NCI-H1694 (cell line): ENCODE measurements at regions not wholly inside any gene's neighbourhood (a gene's known extent, or its start where the extent isn't known, plus 50 kb on each side); places are given as distances from the start of the nearest gene placed in this dataset.
"Not testable (repeated sequence)": the region's sequence is repeated elsewhere in the genome, so short reads cannot be mapped to it uniquely, and the experiment has no call there.

Source experiments
- DNase-seq: peaks from one replicate; lab custom pipeline; 2025; lab: John Stamatoyannopoulos, UW

DNA sequence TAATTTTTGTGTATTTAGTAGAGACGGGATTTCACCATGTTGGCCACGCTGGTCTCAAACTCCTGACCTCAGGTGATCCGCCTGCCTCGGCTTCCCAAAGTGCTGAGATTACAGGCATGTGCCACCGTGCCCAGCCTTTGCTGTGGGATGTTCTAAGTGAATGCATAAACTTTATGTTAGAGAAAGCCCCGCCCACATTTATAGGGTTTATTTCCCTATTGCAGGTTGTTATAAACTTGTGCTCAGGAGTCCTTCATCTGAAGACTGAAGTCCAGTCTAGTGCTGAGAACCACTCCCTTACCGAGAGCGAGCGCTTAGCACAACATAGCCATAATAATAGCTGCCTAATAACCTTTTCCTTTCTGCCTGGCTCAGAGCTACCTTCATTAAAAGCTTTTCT, 75.4 kb upstream of the ZNF217 start:
- no peak for DNase-seq

DNA sequence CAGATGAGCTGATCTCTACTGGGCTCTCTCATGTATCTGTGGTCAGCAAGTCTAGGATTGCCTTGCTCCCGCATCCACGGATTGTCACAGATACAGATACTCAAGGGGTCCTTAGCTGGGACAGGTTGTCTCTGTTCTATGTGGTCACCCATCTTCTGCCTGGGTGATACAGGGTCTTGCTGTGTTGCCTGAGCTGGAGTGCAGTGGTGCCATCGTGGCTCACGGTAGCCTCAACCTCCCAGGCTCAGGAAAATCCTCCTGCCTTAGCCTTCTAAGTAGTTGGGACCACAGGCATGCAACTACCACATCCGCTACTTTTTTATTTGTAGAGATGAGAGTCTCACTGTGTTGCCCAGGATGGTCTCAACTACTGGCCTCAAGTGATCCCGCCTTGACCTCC, 72.5 kb upstream of the ZNF217 start:
- DNase-seq = no peak

DNA sequence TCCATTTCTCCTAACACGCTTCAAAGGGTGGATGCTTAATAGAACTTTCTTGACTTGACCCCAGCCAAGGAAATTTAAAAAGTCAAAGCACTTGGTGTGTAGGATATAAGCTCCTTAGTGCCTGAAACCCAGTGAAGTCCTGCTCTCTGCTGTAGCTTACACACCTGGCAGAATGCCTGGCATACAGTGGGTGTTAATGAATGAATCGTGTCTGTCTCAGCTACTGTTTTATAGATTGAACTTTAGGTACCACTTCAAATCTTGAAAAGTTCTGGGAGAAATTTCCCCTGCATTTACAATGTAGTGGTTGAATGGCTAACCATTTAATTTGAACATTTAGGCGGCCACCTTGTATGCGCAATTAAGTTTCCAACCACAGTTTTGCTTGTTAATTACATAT, 70.5 kb upstream of the ZNF217 start:
- no peak for DNase-seq

DNA sequence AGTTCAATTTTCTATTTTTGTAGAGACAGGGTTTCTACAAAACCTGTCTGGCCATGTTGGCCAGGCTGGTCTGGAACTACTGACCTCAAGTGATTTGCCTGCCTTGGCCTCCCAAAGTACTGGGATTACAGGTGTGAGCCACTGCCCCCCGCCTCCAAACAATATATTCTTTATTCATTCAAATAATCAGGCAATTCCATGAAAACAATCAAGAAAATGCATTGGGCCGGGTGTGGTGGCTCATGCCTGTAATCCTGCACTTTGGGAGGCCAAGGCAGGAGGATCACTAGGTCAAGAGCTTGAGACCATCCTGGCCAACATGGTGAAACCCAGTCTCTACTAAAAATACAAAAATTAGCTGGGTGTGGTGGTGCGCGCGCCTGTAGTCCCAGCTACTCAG, 69.9 kb upstream of the ZNF217 start:
- DNase-seq = not testable (repeated sequence)

DNA sequence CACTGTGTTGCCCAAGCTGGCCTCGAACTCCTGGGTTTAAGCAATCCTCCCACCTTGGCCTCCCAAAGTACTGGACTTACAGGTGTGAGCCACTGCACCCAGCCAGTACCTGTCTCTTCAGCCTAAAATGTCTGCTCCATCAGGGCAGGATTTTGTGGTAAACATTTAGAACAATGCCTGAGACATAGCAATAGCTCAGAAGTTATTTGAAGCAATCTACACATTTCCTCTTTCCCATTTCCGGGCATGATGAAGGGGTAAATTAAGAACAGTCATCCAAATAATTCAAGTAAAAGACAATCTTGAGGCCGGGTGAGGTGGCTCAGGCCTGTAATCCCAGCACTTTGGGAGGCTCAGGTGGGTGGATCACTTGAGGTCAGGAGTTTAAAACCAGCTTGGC, 69.0 kb upstream of the ZNF217 start:
- DNase-seq = no peak

DNA sequence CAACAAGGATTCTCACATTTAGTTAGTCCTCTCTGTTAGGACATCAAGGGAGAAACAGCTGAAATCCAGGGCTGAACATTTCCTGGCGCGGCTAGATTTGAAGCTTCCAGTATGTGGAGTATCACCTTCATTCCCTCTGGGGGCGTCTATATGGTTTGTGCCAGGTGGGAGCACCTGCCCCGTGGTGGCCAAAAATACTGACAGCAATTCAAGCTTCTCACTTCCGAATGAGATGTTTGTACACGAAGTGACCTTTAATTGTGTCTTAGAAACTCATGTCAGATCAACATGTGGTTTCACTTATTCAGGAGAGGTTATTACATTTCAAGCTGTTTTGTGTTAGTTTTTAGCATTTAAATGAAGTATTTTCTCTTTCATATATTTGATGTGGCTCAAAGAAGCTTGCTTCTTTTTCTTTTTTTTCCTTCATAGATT, 67.3 kb upstream of the ZNF217 start:
- DNase-seq = no peak

DNA sequence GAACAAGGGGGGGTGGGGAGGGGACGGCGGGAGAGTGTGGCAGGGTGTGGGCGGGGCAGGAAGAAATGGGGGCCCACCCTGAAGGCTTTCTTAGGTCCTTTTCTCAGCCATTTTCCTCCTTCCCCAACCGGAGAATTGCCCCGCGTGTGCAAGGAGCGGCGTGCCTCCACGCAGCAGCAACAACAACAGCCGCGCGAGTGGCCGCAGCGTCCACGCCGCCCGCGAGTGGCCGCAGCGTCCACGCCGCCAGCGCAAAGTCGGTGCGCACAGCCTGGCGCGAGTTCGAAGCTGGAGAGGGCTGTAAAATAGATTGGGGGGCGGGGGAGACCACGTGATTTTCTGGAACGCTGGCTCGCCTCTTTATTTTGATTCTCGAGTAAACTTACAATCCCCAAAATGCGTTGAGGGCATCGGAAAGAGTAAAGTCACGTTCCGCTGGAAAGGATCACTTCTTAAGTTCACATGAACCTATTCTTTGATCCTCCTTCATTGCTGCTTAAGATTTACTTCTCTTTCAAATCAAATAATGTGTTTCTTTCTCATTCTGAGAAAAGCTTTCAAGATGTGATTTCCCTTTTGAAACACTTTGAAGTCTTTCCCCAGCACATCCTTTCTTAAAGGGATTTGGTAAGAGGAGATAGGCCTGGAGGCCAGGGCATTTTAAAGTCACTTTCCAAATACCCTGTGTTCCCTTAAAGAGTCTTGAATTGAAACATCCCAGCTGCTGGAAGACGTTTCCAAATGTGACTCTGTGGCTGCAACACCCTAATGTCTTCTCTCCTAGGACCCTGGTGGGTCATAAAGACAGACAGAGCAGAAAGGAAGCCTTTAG, 66.7 kb upstream of the ZNF217 start:
- no peak for DNase-seq

DNA sequence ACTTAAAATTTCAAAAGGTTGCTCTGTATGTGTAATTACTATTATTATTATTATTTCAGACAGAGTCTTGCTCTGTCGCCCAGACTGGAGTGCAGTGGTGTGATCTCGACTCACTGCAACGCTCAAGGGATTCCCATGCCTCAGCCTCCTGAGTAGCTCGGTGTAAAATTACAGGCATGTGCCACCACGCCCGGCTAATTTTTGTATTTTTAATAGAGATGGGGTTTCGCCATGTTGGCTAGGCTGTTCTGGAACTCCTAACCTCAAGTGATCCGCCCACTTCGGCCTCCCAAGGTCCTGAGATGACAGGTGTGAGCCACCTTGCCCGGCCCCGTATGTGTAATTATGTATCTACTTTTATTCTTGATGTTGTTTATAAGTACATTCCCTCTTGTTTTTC, 65.3 kb upstream of the ZNF217 start:
- DNase-seq = no peak

DNA sequence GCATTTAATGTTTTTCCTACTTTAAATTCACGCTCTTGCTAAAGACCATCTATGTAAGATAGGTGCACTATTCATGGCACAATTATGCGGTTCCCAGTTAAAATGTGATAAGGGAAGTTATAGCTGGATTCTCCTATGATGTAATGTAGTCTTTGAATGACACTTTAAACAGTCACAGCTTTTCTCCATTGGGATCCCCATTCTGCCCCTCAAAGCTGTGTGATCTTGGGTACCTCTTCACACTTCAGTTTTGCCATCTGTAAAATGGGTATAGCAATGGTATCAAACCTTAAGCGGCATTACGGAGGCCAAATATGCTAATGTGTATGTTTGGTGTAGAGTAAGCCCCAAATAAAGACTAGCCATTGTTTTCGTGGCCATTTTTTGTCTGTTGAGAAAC, 64.7 kb upstream of the ZNF217 start:
- no peak for DNase-seq

DNA sequence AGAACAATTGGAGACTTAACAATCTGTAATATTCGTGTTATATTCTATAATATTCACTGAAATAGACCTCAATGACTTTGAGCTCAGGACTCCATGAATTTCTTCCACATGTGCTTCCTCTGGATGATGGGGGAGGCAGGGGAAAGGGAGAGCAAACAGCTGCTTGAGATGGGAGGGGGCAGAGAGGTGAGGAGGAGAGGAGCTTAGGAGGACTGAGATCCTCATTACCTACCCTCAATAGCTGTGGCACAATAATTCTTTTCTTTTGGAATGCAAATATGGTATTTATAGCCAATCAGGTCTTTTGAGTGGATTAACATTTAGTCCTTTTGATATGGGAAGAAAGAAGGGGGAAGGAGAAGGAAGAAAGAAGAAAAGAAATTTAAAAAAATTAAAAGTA, 64.1 kb upstream of the ZNF217 start:
- DNase-seq = no peak

DNA sequence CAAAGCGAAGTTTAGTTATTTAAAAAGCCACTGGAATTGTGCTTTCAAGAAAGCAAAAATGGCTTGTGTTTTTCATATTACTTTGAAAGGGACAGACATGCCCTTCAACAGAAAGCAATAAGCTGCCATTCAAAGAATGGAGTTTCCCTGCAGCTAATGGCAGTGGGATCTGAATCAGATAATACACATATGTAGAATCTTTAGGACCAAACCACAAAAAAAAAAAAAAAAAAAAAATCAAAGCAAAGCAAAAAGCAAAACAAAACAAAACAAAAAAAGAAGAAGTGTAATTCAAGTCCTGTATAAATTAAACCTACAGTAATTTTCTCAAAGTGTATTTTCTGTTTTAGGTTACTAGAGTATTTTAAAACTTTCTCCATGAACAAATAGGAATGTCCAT, 63.6 kb upstream of the ZNF217 start:
- no peak for DNase-seq

DNA sequence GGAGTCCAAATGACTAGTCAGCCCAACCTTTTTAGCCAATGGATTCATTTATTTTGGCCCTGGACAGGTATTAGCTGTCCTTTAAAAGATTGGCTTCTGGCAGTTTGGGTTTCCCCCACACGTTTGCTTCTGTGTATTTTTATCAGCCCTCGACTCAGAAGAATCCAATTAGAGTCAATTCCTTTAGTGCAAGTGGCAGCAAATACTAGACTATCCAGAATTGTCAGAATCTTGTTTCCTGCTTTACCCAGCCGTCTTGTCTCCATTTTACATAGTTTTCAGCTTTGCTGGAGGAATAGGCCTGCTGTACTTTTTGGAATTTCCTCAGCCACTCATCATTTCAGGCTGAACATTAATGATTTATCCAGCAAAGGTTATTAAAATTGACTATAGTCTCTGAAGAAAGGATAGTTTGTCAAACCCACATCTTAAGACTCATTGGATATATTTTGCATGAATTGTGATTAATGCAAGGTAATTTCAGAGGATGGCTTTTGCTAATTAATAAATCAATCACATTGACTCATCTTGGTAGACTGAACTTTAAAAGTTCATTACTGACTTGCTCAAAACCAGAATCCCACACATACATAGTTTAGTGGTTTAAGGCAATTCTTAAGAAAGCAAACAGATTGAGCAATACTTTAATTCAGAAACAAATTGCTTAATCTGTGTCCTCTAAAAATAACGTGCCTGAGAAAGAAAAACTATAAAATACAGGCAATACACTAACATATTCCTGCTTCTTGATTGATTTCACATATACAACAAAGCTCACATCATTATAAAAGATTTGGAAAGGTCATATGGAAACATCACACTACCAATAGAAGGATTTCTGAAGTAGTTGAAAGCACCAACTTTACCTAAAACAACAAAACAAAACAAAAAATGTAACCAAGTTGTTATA, 62.9 kb upstream of the ZNF217 start:
- no peak for DNase-seq

DNA sequence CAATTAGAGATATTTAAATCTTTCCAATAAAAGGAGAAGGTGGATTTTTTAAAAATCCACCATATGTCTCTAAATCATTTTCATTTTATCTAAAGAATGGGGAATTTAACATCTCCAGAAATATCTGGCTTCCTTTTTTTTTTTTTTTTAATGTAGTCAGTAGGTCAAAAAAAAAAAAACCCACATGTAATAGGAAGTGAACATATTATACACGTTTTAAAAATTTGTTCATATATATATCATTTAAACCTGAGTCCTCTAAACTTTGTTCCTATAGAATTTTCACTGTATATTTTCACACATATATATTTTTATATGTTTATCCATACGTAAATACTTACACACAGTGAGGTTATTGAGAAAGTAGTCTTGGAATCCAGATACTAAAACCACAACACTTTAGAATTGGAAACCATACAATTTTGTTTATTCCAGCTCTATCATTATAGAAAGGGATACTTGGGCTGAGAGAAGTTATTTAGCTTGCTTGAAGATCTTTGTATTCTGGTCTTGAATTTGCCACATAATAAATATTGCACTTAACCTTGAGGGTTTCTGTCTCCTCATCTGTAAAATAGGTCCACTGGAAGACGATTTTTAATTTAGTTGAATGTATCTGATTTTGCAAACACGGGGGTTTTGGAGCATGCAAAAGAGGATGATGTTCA, 62.1 kb upstream of the ZNF217 start:
- DNase-seq = no peak

DNA sequence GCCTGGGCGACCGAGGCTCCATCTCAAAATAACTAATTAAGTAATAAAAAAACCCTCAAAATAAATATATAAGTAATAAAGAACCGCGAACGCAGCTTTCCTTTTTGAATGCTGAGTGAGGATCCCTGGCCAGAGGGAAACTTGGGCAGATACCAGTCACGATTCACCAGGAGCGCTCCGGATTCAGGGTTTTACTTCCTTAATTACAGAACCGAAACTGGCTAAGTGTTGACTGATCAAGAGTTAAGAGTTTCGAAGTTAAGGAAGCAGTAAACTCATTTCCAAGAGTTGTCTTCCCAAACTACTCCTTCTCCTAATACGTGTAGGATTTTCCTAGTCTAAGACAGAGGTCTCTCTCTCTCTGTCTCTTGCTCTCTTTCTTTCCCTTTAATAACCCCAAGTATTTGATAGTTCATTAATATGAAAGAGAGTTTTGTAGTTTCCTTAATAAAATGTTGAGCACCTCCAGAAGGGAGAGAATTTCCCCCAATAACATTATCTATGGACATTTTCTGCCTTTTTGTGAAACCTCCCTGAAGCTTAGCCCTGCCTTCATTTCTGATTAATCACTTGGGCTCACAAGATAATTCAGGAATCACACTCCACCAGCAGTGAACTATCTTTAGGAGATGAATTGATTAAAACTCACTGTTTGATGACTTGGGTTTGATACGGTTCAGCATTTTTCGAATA, 61.4 kb upstream of the ZNF217 start:
- DNase-seq = no peak

DNA sequence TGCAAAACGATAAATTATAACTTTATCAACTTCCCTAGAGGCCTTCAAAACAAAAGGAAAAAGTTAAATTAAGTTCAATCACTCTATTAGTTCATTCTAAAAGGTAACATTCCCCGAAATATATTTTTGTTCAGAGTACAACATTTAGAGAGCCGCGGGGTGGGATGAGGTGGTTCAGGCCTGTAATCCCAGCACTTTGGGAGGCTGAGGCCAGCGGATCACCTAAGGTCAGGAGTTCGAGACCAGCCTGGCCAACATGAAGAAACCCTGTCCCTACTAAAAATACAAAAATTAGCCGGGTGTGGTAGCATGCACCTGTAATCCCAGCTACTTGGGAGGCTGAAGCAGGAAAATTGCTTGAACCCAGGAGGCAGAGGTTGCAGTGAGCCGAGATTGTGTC, 60.9 kb upstream of the ZNF217 start:
- not testable (repeated sequence) for DNase-seq

DNA sequence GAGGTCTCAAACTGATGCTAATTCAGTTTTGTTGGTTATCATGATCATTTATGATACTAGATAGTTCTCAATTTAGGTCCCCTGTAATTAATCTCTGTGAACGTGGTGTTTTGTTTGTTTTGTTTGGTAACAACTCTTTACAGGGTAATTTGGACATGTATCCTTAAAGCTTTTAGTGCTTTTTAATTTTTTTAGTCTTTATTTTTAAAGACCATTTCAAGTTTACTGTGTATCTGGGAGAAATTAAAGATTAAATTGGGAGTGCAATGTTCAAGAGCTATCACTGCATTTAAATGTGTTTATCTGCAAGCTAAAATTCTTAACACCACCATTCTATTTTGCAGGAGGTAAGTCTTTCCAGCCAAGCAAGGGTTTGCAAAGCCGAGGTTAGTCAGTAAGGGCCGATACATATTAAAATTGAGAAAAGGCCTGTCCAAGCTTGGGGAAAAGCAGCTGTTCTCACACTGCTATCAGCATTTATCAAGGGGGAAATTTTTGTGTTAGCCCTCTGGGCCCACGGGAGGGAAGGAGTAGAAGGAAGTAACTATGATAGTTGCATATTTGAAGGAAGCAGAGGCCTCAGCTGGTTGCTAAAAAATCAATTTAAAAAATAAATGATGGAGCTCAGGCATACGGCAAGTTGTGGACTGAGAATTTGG, 59.3 kb upstream of the ZNF217 start:
- no peak for DNase-seq

DNA sequence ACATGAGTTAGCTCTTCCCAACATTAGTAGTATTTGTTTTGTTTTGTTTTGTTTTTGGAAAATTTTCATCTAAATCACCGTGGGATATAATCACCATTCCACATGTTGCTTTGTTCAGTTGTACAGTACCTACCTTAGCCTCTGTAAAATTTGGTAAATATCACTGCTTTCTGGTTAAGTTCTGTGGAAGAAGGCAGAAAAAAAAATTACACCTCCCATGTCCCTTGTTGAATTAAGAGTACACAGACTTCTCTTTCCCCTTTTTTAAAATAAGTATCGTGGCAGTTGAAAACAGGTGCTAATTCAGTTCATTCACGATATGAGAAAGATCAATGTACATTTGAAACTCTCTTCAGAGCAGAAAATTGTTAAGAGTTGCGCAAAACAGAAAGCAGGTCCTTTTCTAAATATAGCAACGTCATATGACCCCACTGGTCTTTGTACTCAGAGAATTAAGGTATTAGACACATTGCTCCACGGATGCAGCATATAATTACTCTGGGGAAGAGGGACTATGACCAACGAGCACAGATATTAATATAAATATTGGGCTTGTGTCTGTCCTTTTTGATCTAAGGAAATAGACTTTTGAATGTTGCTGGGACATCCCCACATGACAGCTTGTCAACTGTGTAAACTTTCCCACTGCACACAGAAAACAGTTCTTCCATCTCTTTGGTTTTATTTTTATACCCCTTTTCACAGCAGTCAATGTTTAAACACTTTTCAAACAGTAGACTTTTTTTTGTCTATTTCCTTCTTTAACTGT, 58.6 kb upstream of the ZNF217 start:
- DNase-seq = no peak

DNA sequence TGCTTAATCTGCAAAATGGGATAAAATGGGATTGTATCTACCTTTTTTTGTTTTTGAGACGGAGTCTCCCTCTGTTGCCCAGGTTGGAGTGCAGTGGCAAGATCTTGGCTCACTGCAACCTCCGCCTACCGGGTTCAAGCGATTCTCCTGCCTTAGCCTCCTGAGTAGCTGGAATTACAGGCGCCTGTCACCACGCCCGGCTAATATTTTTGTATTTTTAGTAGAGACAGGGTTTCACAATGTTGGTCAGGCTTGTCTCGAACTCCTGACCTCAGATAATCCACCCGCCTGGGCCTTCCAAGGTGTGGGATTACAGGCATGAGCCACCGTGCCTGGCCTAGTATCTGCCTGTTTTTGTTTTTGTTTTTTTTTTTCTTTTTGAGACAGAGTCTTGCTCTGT, 55.9 kb upstream of the ZNF217 start:
- DNase-seq = not testable (repeated sequence)

DNA sequence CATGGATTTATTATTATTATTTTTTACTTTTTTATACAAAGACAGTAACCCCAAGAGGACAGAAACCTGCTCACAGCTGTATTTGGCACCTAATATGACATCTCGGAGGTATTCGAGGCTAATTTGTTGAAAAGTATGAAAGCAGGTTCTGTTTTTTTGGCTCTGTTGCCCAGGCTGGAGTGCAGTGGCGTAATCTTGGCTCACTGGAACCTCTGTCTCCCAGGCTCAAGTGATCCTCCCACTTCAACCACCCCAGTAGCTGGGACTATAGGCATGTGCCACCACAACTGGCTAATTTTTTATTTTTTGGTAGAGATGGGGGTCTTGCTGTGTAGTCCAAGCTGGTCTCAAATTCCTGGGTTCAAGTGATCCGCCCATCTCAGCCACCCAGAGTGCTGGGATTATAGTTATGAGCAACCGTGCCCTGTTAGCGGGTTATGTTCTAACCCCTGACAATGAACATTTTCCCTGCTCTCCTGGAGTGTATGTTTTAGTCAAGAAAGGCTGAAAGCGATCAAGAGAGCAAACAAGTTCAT, 53.7 kb upstream of the ZNF217 start:
- DNase-seq = no peak

DNA sequence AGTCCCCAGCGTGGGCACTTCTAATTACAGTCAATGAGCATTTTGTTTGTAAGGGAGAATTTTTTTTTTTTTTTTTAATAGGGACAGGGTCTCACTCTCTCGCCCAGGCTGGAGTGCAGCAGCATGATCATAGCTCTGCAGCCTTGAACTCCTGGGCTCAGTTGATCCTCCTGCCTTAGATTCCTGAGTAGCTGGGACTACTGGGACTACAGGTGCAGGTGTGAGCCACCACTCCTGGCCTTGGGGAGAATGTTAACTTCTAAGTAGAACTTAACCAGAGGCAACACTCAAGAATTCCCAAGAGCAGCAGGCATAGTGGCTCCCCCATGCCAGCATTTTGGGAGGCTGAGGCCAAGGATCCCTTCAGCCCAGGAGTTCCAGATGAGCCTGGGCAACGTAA, 52.9 kb upstream of the ZNF217 start:
- DNase-seq = no peak

DNA sequence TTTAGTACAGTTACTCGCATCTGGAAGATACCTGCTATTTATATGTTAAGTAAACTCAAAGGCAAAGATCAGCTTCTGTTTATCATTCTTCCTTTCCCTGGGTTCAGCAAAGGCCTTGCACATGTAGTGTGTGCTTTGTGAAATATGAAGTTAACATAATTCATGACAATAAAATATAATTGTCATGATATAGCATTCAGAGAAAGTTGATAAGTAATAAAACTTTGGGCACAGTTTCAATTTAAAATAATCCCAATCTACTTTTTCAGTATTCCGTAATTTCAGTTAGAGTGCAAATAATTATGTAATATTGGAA, 51.9 kb upstream of the ZNF217 start:
- DNase-seq = no peak
